Body of pancreas (tissue), 4 donors: ENCODE measurements at regions not wholly inside any gene's neighbourhood (a gene's known extent, or its start where the extent isn't known, plus 50 kb on each side); places are given as distances from the start of the nearest gene placed in this dataset.

Experiments used
- CTCF ChIP-seq, 7 experiments: fragments of 450-650 bp in 4 of 7; fragments of 200-600 bp in 3 of 7; sonication (generic) in 3 of 7; IDR thresholded peaks; one replicate each; pipeline ENCODE4 v1.5.1; 2016 to 2019; ENCODE audit warnings: antibody characterized with exemption in 7 of 7
- POLR2A ChIP-seq, 3 donors: fragments of 450-650 bp; IDR thresholded peaks; one replicate each; pipeline ENCODE4 v1.6.1; 2016; ENCODE audit warnings: antibody characterized with exemption in 3 of 3, mild to moderate bottlenecking in 2 of 3

DNA sequence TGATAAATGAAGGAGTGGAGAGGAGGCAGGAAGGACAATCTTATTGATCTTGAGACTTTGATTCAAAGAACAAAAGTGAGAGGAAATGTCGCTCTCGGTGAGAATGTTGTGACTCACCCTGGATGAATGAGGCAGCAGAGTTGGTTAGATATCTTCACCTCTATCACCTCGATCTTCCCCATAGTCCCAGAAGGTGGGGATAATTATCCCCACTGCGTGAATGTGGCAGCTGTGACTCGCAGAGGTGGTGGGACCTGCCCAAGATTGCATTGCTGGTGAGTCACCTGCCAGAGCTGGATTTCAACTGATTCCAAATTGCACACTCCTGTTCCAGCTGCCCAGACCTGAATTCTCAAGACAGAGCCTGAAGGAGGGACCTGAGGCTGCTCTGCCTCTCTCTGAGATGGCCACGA is 105.0 kb downstream of the MATN1 start:
- TF ChIP-seq POLR2A (IDR thresholded peaks at IDR 0.05) (no peak), CTCF (IDR thresholded peaks at IDR 0.05) (no peak)
